Heart left ventricle (tissue), 16 donors: ENCODE measurements at regions not wholly inside any gene's neighbourhood (a gene's known extent, or its start where the extent isn't known, plus 50 kb on each side); places are given as distances from the start of the nearest gene placed in this dataset.

Experiments
- ATAC-seq, 4 donors: fragments of 200-7000 bp; cut with Tn5 transposase; one replicate each; pipeline ENCODE4 v1.9.1; 2020 to 2022; ENCODE audit warnings: moderate library complexity in 4 of 4, mild to moderate bottlenecking in 3 of 4, moderate number of reproducible peaks in 1 of 4
- DNase-seq, 5 donors: peaks; one replicate each; pipeline ENCODE4 v3.0.0-alpha.2; 2020
- H3K27ac ChIP-seq, 12 donors: fragments of 200-600 bp; sonication (generic) in 4 of 12; one replicate each; pipeline versions ENCODE4 v1.5.0 to v1.8.0; 2016 to 2022; ENCODE audit warnings: mild to moderate bottlenecking in 2 of 12
- H3K27me3 ChIP-seq, 9 donors: fragments of 200-600 bp; sonication (generic) in 2 of 9; one replicate each; pipeline versions ENCODE4 v1.5.1 to v1.8.0; 2016 to 2022; ENCODE audit warnings: mild to moderate bottlenecking in 3 of 9
- H3K36me3 ChIP-seq, 9 donors: fragments of 200-600 bp; sonication (generic) in 2 of 9; one replicate each; pipeline versions ENCODE4 v1.5.0 to v1.8.0; 2018 to 2022; ENCODE audit warnings: mild to moderate bottlenecking in 2 of 9
- H3K4me1 ChIP-seq, 12 donors: fragments of 200-600 bp; sonication (generic) in 4 of 12; one replicate each; pipeline versions ENCODE4 v1.5.0 to v1.8.0; 2016 to 2022; ENCODE audit warnings: mild to moderate bottlenecking in 3 of 12
- H3K4me3 ChIP-seq, 12 donors: fragments of 200-600 bp; sonication (generic) in 4 of 12; one replicate each; pipeline versions ENCODE4 v1.5.0 to v1.8.0; 2017 to 2022; ENCODE audit warnings: mild to moderate bottlenecking in 9 of 12, moderate library complexity in 4 of 12
- H3K9me3 ChIP-seq, 12 donors: fragments of 200-600 bp; sonication (generic) in 4 of 12; one replicate each; pipeline versions ENCODE4 v1.5.0 to v1.8.0; 2016 to 2022; ENCODE audit warnings: mild to moderate bottlenecking in 1 of 12
- POLR2A ChIP-seq, 2 donors: fragments of 450-650 bp; IDR thresholded peaks; one replicate each; pipeline ENCODE4 v1.6.1; 2017; ENCODE audit warnings: antibody characterized with exemption in 2 of 2, mild to moderate bottlenecking in 2 of 2, moderate library complexity in 2 of 2
- WGBS, 4 donors: extraction: QIAGEN DNeasy Blood & Tissue Kit in 2 of 4; methylation state at CpG; one replicate each; pipeline versions ENCODE4 v1.1.5 to v1.1.7; 2013 to 2018; 5-methylcytosine and 5-hydroxymethylcytosine counted together
- intact Hi-C, 10 donors: fragments of 100-400 bp; cut with DNase I; formaldehyde crosslinking; loops; one replicate each; pipeline versions ENCODE4 v1.11.1 to v1.14.2; 2022
- TF ChIP-seq, protein P1 (sequence below), 12 donors: fragments of 200-600 bp; sonication (generic) in 4 of 12; IDR thresholded peaks; one replicate each; pipeline versions ENCODE4 v1.5.0 to v1.8.0; 2018 to 2022; ENCODE audit warnings: antibody characterized with exemption in 12 of 12, mild to moderate bottlenecking in 5 of 12
- donor health status: ischemic (EF 13 %, LVEDD 7.1; RV severe dilation, severe dysfunction).
- donor health status: healthy with polysubstance abuse.
- donor health status: DM: no; HTN: yes; CAD: no.
- donor health status: DM: no; HTN: no; CAD: no.
- donor health status: ischemic (EF 25% LVEDD 6.9; RV normal size, moderate dysfunction).
- donor health status: ischemic (EF 25% LVEDD 5.7; RV mildly dilated, moderate dysfunction).
- donor health status: healthy.
- donor health status: DM: yes; HTN: yes; CAD: no.
- donor health status: ischemic (EF 35%, LVEDD 5.7; RV mildly dilated, moderate dysfunction).
- donor health status: nonischemic (EF 11% LVEDD 7.7; RV severe dilation, severe dysfunction).
- donor health status: DM: yes; HTN: yes; CAD: no.
- donor health status: PGD.
- donor health status: ischemic (EF 29% LVEDD 5.4; RV normal size, mild dysfunction).
- donor health status: nonischemic (EF 23%, LVEDD 6.1; RV moderate dilation, normal function).

DNA sequence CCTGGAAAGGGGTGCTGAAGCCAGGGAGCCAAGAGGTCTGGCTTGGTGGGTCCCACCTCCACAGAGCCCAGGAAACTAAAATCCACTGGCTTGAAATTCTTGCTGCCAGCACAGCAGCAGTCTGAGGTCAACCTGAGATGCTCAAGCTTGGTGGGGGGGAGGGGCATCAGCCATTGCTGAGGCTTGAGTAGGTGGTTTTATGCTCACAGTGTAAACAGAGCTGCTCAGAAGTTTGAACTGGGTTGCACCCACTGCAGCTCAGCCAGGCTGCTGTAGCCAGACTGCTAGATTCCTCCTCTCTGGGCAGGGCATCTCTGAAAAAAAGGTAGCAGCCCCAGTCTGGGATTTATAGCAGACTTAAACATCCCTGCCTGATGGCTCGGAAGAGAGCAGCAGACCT lies 55.5 kb upstream of the FBXL17 start:
- intact Hi-C loops: no loop called here
- Histone ChIP-seq H3K36me3 (no peaks in the 10 kb centered on the region), H3K27ac (no peak overlapping the region), H3K4me1 (no peaks in the 10 kb centered on the region), H3K4me3 (no peak overlapping the region), H3K9me3 (peaks cover 0 to 5% (median 0%) of the 10 kb centered on the region in 12 donors), H3K27me3 (no peaks in the 10 kb centered on the region)
- no peak for DNase-seq
- no peak for TF ChIP-seq POLR2A (IDR thresholded peaks at IDR 0.05)
- TF ChIP-seq, protein P1, sequence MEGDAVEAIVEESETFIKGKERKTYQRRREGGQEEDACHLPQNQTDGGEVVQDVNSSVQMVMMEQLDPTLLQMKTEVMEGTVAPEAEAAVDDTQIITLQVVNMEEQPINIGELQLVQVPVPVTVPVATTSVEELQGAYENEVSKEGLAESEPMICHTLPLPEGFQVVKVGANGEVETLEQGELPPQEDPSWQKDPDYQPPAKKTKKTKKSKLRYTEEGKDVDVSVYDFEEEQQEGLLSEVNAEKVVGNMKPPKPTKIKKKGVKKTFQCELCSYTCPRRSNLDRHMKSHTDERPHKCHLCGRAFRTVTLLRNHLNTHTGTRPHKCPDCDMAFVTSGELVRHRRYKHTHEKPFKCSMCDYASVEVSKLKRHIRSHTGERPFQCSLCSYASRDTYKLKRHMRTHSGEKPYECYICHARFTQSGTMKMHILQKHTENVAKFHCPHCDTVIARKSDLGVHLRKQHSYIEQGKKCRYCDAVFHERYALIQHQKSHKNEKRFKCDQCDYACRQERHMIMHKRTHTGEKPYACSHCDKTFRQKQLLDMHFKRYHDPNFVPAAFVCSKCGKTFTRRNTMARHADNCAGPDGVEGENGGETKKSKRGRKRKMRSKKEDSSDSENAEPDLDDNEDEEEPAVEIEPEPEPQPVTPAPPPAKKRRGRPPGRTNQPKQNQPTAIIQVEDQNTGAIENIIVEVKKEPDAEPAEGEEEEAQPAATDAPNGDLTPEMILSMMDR (IDR thresholded peaks at IDR 0.05): no peak
- no peak for ATAC-seq
- WGBS, 4 donors: 80 to 100% (median 90%) methylated on average over 1 of the region's 1 CpG

DNA sequence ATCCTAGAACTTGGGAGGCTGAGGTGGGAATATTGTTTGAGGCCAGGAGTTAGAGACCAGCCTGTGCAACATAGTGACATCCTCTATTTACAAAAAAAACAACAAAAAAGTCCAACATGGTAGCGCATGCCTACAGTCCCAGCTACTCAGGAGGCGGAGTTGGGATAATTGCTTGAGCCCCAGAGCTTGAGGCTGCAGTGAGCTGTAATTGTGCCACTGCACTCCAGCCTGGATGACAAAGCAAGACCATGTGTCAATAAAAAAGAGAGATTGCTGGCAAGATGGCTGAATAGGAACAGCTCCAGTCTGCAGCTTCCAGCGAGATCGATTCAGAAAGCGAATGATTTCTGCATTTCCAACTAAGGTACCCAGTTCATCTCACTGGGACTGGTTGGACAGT lies 54.8 kb upstream of the FBXL17 start:
- no peak overlapping the region for H3K27ac ChIP-seq
- no peaks in the 10 kb centered on the region for H3K27me3 ChIP-seq
- TF ChIP-seq, protein P1 (IDR thresholded peaks at IDR 0.05): no peak
- TF ChIP-seq POLR2A (IDR thresholded peaks at IDR 0.05): no peak
- 82 to 89% (median 85%) methylated on average over 5 of the region's 5 CpGs for WGBS, 4 donors
- DNase-seq (no peak), ATAC-seq (no peak)
- H3K4me3 ChIP-seq: no peak overlapping the region
- H3K4me1 ChIP-seq: no peaks in the 10 kb centered on the region
- H3K9me3 ChIP-seq: peaks cover 0 to 5% (median 0%) of the 10 kb centered on the region in 12 donors
- no peaks in the 10 kb centered on the region for H3K36me3 ChIP-seq
- intact Hi-C loops: no loop called here

DNA sequence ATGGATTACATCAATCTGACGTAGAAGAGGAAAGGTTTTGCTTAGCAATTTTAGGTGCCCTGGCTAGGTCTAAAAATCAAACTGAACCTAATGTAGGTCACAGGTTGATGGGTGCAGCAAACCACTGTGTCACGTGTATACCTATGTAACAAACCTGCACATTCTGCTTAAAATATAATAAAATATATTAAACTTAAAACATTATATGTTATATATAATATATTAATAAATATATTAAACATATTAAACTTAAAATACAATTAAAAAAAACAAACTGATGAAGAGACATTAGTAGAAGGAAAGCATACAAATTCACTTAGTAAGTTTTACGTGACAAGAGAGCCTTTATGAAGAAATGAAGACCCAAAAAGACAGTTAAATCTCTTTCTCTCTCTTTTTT lies 51.7 kb upstream of the FBXL17 start:
- Histone ChIP-seq H3K27me3 (no peaks in the 10 kb centered on the region), H3K9me3 (no peaks in the 10 kb centered on the region), H3K27ac (no peak overlapping the region), H3K4me1 (no peaks in the 10 kb centered on the region), H3K4me3 (no peak overlapping the region), H3K36me3 (no peaks in the 10 kb centered on the region)
- ATAC-seq (no peak), DNase-seq (no peak)
- intact Hi-C loops: no loop called here
- TF ChIP-seq, protein P1 (IDR thresholded peaks at IDR 0.05): no peak
- no peak for TF ChIP-seq POLR2A (IDR thresholded peaks at IDR 0.05)
- WGBS, 4 donors: 71 to 89% (median 86%) methylated on average over 3 of the region's 3 CpGs

DNA sequence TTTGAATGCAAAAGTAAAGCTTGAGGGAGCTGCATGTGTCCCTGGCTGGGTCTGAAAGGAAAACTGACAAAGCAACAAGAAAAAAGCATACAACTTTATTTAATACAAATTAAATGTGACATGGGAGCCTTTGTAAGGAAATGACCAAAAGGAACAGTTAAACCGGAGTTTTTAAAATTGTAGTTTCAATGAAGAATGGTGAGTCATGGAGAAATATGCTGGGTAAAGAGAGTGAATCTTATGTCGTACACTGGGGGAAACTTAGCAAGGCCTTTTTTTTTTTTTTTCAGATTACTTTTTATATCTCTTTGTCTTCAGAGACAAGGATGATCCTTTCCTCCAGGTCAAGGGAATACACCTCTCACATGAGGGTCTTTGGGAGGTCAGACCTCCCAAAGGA lies 50.1 kb upstream of the FBXL17 start:
- ATAC-seq (no peak), DNase-seq (no peak)
- TF ChIP-seq, protein P1 (IDR thresholded peaks at IDR 0.05): no peak
- no peak for TF ChIP-seq POLR2A (IDR thresholded peaks at IDR 0.05)
- Histone ChIP-seq H3K27me3 (no peaks in the 10 kb centered on the region), H3K4me1 (no peaks in the 10 kb centered on the region), H3K27ac (no peak overlapping the region), H3K9me3 (no peaks in the 10 kb centered on the region), H3K36me3 (no peaks in the 10 kb centered on the region), H3K4me3 (no peak overlapping the region)
- 77 to 87% (median 79%) methylated on average over 2 of the region's 2 CpGs for WGBS, 4 donors
- intact Hi-C loops: no loop called here
